ENCODE measurements at regions not wholly inside any gene's neighbourhood (a gene's known extent, or its start where the extent isn't known, plus 50 kb on each side); places are given as distances from the start of the nearest gene placed in this dataset.

GRCh38 chr11:70915158-70915985 lies 337.0 kb downstream of the SHANK2 start:
- TF ChIP-seq, protein P1, sequence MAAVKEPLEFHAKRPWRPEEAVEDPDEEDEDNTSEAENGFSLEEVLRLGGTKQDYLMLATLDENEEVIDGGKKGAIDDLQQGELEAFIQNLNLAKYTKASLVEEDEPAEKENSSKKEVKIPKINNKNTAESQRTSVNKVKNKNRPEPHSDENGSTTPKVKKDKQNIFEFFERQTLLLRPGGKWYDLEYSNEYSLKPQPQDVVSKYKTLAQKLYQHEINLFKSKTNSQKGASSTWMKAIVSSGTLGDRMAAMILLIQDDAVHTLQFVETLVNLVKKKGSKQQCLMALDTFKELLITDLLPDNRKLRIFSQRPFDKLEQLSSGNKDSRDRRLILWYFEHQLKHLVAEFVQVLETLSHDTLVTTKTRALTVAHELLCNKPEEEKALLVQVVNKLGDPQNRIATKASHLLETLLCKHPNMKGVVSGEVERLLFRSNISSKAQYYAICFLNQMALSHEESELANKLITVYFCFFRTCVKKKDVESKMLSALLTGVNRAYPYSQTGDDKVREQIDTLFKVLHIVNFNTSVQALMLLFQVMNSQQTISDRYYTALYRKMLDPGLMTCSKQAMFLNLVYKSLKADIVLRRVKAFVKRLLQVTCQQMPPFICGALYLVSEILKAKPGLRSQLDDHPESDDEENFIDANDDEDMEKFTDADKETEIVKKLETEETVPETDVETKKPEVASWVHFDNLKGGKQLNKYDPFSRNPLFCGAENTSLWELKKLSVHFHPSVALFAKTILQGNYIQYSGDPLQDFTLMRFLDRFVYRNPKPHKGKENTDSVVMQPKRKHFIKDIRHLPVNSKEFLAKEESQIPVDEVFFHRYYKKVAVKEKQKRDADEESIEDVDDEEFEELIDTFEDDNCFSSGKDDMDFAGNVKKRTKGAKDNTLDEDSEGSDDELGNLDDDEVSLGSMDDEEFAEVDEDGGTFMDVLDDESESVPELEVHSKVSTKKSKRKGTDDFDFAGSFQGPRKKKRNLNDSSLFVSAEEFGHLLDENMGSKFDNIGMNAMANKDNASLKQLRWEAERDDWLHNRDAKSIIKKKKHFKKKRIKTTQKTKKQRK (IDR thresholded peaks at IDR 0.05; ENCODE audit: borderline replicate concordance, low read depth, low read length) = no peak
- TF ChIP-seq NRF1 (conservative IDR thresholded peaks at IDR 0.05 in 1 of 2, IDR thresholded peaks at IDR 0.05 in 1 of 2) (no peak), CTCF (IDR thresholded peaks at IDR 0.05 in 2 of 3, conservative IDR thresholded peaks at IDR 0.05 in 1 of 3; ENCODE audit: insufficient read depth in 2 of 3, low read depth in 1 of 3, low read length in 3 of 3) (no peak)

Data from K562 (cell line).